ENCODE measurements at regions not wholly inside any gene's neighbourhood (a gene's known extent, or its start where the extent isn't known, plus 50 kb on each side); places are given as distances from the start of the nearest gene placed in this dataset.

GRCh38 chr1:34618381-34618780, 136.5 kb upstream of the GJB5 start:
- no peak for DNase-seq

- DNase-seq: no peak
These were observed 135.6 kb upstream of the GJB5 start for GRCh38 chr1:34619256-34619655.

DNA sequence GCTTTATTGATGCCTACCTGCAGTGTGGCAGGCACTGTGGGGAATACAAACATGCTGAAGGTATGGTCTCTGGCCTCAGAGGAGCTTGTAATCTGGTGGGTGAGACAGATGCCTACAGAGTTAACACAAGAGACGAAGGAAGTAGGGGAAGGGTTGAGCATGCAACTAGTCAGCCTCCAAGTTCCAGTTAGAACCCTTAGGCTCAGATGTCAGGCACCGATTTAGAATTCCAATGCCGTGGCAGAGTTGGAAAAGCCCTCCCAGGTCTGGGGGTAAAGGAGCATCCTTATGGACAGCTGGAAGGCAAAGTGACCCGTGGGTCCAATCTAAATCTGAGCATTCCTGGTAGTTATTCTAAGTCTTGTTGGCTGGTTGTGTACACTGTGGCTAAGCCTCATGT, 132.9 kb upstream of the GJB5 start:
- no peak for DNase-seq

GRCh38 chr1:34625521-34626015, 129.3 kb upstream of the GJB5 start:
- DNase-seq: no peak

DNA sequence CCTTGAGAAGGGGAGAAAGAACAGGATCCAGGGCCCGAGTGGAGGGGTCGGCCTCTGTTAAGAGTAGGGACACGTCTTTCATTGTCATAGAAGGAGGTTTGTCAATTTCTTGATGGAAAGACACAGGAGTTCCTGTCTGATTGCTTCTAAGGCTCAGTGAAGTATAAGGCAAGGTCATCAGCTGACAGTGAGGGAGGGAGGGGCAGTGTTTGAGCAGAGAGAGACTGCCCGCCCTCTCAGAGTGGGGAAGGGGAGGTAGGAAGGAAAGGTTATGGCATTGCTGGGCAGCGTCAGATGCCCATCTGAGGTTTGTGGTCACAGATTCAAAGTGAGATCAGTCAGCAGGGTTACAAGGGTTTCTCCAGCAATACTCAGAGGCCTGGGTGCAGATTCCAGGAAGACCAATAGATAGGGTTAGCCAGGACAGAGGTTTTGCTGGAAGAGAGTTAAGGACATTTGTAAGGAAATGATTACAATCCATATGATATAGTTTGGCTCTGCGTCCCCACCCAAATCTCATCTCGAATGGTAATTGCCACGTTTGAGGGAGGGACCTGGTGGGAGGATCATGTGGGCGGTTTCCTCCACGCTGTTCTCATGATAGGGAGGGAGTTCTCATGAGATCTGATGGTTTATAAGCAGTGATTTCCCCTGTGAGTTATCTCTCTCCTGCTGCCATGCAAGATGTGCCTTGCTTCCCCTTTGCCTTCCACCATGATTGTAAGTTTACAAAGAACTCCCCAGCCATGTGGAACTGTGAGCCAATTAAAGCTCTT, 127.2 kb upstream of the GJB5 start:
- DNase-seq: no peak

GRCh38 chr1:34631126-34631525, 123.7 kb upstream of the GJB5 start:
- no peak for DNase-seq

DNA sequence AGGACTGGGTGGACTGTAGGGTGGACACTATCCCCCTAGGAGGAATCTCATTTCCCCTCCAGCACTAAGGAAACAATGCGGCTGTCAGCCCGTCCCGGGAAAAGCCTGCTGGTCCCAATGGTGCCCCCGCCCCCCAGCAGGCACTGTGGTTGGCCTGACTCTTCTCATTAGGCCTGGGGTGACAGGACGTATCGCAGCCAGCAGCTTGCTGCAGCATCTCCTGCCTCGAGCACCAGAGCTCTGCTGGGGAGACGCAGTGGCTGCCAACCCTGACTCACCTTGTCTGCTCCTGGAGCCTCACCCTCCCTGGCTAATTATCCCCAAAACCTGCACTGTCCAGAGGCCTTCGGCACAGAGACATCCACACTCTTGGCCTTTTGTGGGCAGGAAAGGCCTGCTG, 115.1 kb upstream of the GJB5 start:
- no peak for DNase-seq

- no peak for DNase-seq
These were observed 114.0 kb upstream of the GJB5 start for GRCh38 chr1:34640654-34641401.

DNA sequence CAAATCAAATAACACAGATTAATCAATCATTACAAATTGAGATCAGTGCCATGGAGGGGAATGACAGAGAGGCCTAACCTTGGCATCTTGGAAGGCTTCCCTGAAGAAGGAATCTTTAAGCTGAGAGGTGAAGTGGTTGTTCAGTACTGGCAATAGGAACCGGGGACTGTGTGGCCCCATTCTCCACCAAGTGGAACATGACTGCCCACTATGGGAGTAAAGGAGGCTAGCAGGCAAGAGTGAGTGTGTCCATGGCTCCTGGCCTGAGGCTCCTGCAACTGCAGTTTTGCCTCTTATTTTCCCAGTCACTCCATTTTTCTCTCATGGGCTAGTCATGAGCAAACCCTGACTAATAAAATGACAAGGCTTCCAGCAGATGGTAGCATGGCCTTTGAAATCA, 112.2 kb upstream of the GJB5 start:
- DNase-seq: no peak

DNA sequence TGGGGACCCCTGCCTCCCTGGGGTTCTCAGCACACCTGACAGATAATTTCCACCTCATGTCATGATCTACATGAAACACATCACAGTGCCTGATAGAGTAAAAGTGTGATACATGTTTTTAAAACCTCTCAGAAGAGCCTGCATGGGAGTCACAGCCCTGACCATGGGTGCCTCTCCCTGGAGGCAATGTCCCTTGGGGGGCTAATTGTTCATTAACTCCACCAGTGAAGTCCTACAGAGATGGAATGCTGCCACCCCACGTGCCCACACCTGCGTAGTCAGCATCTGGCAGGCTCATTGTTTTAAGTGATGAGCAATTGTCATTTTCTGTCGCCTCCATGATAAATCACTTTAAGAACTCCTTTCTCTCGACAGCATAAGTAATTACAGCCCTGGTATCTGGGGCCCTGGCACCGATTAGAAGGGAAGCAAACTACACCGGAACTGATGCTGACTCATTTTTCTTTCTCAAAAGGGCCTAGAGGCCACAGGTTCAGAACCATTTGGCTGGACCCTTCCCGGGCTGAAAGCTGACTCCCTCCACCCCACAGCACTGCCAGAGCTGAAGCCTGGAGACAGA, 109.6 kb upstream of the GJB5 start:
- DNase-seq: no peak

DNA sequence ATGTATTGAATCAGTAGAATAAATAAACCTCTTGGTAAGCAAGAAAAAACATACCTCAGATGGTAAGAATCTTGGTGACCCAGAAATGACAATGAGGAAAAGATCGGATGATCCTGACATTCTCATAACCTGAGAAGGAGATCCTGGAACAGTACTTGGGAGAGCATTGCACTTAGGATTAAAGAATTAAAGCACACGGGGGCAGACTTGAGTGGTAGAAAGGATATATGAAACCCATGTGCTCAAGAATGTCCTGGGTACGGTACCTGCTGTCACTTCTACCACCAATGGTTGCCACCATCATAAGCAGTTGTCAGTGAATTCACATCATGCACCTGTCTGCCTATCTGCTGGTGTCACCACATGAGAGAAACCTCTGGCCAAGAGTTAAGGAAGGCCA, 108.9 kb upstream of the GJB5 start:
- no peak for DNase-seq

GRCh38 chr1:34648501-34648900, 106.3 kb upstream of the GJB5 start:
- no peak for DNase-seq

GRCh38 chr1:34650090-34650489, 104.8 kb upstream of the GJB5 start:
- no peak for DNase-seq

DNA sequence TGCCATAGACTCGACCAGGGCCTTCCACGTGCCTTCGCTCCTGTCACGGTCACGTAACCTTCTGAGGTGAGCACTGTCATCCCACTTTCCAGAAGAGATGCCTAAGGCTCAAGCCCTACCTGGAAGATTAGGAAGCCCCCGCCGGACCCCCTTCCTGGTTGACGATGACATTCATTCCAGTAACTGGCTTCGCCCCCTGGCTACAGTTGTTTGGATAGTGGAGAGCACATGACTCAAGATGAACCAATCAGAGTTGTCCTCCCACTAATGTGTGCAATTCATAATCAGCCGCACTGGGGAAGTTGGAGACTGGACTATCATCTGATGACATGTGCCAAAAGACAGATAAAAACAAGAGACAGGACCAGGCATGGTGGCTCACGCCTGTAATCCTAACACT, 104.0 kb upstream of the GJB5 start:
- DNase-seq: no peak

GRCh38 chr1:34653110-34653509, 101.7 kb upstream of the GJB5 start:
- no peak for DNase-seq

- DNase-seq: no peak
These were observed 99.5 kb upstream of the GJB5 start for GRCh38 chr1:34655206-34655874.

DNA sequence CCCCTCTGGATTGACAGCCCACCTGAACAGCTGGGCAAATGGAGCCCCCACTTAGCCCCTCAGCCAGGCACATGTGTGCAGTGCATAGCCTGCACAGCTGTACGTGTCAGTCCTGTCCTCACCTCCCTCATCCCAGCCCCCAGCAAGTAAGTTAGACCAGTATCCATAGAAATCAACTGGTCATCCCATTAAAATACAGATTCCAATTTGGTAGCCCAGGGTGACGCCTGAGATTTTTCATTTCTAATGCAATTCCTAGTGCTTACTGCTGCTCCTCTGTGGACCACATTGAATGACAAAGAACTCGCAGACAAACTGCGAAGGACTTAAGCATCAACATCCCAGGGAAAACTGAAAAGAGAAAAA, 99.0 kb upstream of the GJB5 start:
- DNase-seq: no peak

GRCh38 chr1:34656299-34656698, 98.5 kb upstream of the GJB5 start:
- DNase-seq: no peak

DNA sequence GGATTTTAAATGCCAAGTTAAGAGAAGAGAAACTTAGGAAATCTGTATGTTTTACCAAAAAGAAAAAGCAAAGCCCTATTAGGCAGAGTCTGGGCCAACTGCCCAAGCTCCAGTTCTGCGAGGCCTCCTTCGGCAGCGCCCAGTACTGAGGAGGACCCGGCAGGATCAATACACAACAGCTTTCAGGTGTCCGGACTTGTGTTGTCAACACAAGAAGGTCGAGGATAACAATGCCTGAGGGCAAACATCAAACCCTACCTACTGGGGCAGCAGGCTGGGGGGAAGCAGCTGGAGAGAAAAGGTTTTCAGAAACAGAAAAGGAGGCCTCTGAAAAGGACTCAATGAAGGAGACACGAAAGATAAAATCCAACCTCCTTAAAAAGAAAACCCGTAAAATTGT, 98.1 kb upstream of the GJB5 start:
- DNase-seq: no peak

DNA sequence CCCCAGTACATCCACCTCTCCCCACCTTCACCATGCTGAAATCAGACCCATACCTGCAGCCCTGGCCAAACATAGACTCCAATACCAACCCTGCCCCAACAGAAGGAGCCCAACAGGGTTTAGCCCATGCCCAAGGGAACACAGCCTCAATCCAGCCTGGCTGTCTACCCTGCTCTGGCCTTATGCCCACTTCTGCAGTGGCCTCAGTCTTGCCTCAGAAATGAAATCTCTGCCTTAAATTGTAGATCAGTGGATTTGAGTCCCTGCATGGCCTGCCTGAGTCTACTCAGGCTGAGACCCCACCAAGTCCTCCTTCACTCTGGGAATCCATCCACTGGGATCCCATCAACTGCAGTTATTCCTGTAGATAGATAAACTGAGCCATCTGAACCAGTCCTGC, 97.6 kb upstream of the GJB5 start:
- DNase-seq: no peak

- no peak for DNase-seq
These were observed 97.0 kb upstream of the GJB5 start for GRCh38 chr1:34657849-34658248.

GRCh38 chr1:34663031-34663430, 91.8 kb upstream of the GJB5 start:
- DNase-seq: no peak

DNA sequence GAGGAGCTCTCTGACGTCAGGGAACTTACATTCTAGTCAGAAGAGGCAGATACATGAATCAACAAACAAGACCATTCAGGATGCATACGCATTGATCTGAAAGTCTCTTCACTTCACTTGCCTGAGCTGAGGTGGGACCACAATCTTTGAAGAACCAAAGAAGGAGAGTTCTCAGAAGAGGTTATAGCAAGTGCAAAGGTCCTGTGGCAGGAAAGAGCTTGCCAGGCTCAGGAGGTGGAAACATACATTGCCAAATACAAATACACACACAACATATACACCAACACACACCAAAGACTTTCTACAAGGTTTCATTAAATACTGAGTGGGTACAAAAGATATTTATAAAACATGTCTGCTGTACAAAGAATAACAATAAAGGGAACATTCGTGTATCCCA, 86.8 kb upstream of the GJB5 start:
- no peak for DNase-seq

DNA sequence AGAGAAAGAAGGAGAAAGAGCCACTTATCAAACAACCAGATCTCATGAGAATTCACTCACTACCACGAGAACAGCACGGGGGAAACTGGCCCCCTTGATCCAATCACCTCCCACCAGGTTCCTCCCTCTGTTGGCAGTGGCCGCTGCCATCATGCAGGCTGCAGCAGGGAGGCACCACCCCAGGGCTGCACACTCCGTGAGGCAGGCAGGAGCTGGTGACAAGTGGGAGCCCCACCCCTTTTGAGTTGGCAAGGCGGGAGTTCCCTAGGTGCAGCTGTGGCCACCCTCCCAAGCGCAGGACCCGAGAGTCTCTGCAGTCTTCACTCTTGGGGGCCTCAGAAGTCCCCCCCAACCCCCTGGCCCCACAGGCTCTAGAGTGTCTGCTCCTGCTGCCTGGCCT, 83.9 kb upstream of the GJB5 start:
- DNase-seq: no peak

All from activated CD4-positive, CD25-positive, alpha-beta regulatory T cell treated with anti-CD3 and anti-CD28 coated beads, Interleukin-2, amount 50 U/mL, for 72 hours (primary cell).